Adrenal gland (tissue), 9 donors: ENCODE measurements at regions not wholly inside any gene's neighbourhood (a gene's known extent, or its start where the extent isn't known, plus 50 kb on each side); places are given as distances from the start of the nearest gene placed in this dataset.

Experiments
- DNase-seq, 7 donors: peaks; one replicate each; pipeline ENCODE4 v3.0.0-alpha.2; 2019 to 2020
- H3K27ac ChIP-seq, 5 donors: fragments of 200-600 bp; sonication (generic) in 4 of 5; 1 replicate in 3 of 5; 2 replicates in 2 of 5; pipeline versions ENCODE4 v1.5.1 to v1.8.0; 2016 to 2020; ENCODE audit warnings: mild to moderate bottlenecking in 1 of 5
- H3K27me3 ChIP-seq: fragments of 200-600 bp; 2 replicates; pipeline ENCODE4 v1.8.0; 2021
- H3K36me3 ChIP-seq, 2 donors: fragments of 200-600 bp; replicated peaks in 1 of 2; 1 replicate in 1 of 2; 2 replicates in 1 of 2; pipeline versions ENCODE4 v1.5.1 to v1.8.0; 2018 to 2022
- H3K4me1 ChIP-seq, 2 donors: fragments of 200-600 bp; replicated peaks in 1 of 2; 1 replicate in 1 of 2; 2 replicates in 1 of 2; pipeline versions ENCODE4 v1.5.1 to v1.8.0; 2018 to 2021
- H3K4me3 ChIP-seq, 4 donors: fragments of 200-600 bp; sonication (generic) in 3 of 4; one replicate each; pipeline ENCODE4 v1.5.1; 2016 to 2018
- H3K9me3 ChIP-seq, 3 donors: fragments of 200-600 bp; sonication (generic) in 1 of 3; replicated peaks in 1 of 3; 1 replicate in 2 of 3; 2 replicates in 1 of 3; pipeline versions ENCODE4 v1.5.1 to v1.8.0; 2016 to 2021
- POLR2A ChIP-seq, 2 donors: fragments of 450-650 bp; IDR thresholded peaks; one replicate each; pipeline ENCODE4 v1.6.1; 2017; ENCODE audit warnings: antibody characterized with exemption in 2 of 2, mild to moderate bottlenecking in 2 of 2, moderate library complexity in 1 of 2
- WGBS, 4 donors: extraction: QIAGEN DNeasy Blood & Tissue Kit in 2 of 4; methylation state at CpG; one replicate each; pipeline versions ENCODE4 v1.1.5 to v1.1.7; 2013 to 2017; 5-methylcytosine and 5-hydroxymethylcytosine counted together
- intact Hi-C, 2 donors: fragments of 100-400 bp; cut with DNase I; formaldehyde crosslinking; loops; one replicate each; pipeline versions ENCODE4 v1.14.1 to v1.15.0; 2022 to 2023
- TF ChIP-seq, protein P1 (sequence below), 6 experiments: fragments of 450-650 bp in 4 of 6; fragments of 200-600 bp in 2 of 6; sonication (generic) in 1 of 6; IDR thresholded peaks; 1 replicate in 5 of 6; 2 replicates in 1 of 6; pipeline versions ENCODE4 v1.5.1 to v1.8.0; 2016 to 2021; ENCODE audit warnings: antibody characterized with exemption in 6 of 6, mild to moderate bottlenecking in 2 of 6, moderate library complexity in 1 of 6
- donor health status: healthy with polysubstance abuse.
- donor health status: Bipolar disorder and iron deficiency.
- donor health status: DM: yes; HTN: yes; CAD: no.
- donor health status: DM: no; HTN: no; CAD: no.
- donor health status: DM: no; HTN: no; CAD: no.

DNA sequence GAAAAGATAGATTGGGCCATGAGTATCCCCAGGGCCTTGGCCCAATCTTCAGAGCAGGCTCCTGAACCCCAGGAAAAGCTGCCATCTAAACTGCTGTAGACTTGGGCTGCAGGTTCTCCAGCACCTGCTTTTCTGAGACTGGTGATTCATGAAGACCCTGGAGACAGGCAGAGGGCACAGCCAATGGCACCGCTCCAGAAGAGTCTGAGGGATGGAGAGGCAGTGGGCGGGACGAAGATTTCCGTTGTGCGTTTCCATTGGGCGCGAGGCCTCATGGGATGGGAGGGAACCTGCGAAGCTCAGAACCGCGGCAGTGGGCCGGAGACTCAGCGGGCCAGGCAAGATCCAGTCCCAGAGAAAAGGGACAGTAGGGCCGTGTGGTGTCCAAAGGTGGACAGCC is 375.1 kb downstream of the IPO8 start:
- TF ChIP-seq POLR2A (IDR thresholded peaks at IDR 0.05), result no peak
- TF ChIP-seq, protein P1, sequence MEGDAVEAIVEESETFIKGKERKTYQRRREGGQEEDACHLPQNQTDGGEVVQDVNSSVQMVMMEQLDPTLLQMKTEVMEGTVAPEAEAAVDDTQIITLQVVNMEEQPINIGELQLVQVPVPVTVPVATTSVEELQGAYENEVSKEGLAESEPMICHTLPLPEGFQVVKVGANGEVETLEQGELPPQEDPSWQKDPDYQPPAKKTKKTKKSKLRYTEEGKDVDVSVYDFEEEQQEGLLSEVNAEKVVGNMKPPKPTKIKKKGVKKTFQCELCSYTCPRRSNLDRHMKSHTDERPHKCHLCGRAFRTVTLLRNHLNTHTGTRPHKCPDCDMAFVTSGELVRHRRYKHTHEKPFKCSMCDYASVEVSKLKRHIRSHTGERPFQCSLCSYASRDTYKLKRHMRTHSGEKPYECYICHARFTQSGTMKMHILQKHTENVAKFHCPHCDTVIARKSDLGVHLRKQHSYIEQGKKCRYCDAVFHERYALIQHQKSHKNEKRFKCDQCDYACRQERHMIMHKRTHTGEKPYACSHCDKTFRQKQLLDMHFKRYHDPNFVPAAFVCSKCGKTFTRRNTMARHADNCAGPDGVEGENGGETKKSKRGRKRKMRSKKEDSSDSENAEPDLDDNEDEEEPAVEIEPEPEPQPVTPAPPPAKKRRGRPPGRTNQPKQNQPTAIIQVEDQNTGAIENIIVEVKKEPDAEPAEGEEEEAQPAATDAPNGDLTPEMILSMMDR (IDR thresholded peaks at IDR 0.05), result no peak

DNA sequence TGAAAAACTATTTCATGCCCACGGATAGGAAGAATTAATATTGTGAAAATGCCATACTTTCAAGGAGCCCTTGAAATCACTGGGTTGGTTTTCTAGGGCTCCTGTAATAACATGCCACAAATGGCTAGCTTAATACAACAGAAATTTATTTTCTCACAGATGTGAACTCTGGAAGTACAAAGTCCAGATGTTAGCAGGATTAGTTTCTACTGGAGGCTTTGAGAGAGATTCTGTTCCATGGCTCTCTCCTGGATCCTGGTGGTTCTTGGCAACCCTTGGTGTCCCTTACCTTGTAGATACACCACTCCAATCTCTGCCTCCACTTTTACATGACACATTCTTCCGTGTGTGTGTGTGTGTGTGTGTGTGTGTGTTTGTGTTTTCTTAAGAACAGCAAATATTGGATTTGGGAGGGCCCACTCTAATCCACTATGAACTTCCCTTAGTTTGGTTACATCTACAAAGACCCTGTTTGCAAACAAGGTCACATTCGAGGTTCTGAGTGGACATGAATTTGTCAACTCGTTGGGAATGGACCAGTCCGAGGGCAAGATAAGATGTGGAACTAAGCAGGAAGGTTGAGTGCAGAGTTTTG is 381.1 kb downstream of the IPO8 start:
- intact Hi-C loops, result no loop called here
- Histone ChIP-seq H3K9me3 (peaks cover 0 to 4% (median 0%) of the 10 kb centered on the region in 3 donors), H3K4me3 (no peak overlapping the region), H3K27ac (no peak overlapping the region), H3K36me3 (no peaks in the 10 kb centered on the region), H3K27me3 (no peaks in the 10 kb centered on the region), H3K4me1 (no peaks in the 10 kb centered on the region)
- 50 to 62% (median 56%) methylated on average over 5 of the region's 5 CpGs for WGBS, 4 donors
- TF ChIP-seq, protein P1 (IDR thresholded peaks at IDR 0.05), result no peak
- TF ChIP-seq POLR2A (IDR thresholded peaks at IDR 0.05), result no peak
- DNase-seq, result no peak

More for the DNA sequence above, 375.1 kb downstream of the IPO8 start:
- Histone ChIP-seq H3K36me3 (no peaks in the 10 kb centered on the region), H3K4me1 (no peaks in the 10 kb centered on the region), H3K27me3 (no peaks in the 10 kb centered on the region), H3K27ac (no peak overlapping the region), H3K4me3 (no peak overlapping the region), H3K9me3 (no peaks in the 10 kb centered on the region)
- WGBS, 4 donors, result 93 to 96% (median 94%) methylated on average over 13 of the region's 13 CpGs
- intact Hi-C loops, result no loop called here
- no peak for DNase-seq

DNA sequence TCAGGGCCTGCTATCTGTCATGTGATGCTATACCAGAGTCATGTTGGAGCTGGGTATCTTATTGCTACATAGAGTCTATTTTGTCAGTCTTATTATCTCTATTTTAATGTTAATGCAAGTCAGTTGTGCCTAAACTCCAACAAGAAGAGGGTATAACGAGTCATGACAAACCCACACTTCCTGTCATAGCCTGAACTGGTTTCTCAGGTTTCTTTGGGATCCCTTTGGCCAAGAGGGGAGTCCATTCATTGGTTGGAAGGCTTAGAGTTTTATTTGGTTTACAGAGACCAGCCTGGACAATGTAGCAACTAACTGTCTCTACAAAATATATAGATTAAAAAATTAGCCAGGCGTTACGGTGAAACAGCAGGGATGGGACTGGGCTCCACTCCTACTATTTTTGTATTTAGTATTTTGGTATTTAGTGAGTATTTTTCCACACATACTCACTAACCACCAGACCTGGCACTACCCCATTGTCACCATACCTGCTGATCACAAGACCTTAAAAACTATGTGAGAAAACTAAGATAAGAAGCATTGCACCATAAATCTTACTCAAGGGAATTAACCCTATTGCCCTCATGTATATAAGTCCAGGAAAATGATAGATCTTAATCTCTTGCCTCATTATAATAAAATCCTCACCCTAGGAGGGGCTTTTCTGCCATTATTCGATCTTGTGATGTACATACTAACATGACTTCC is 387.5 kb downstream of the IPO8 start:
- Histone ChIP-seq H3K9me3 (peaks cover 0 to 4% (median 0%) of the 10 kb centered on the region in 3 donors), H3K36me3 (no peaks in the 10 kb centered on the region), H3K4me3 (no peak overlapping the region), H3K27me3 (no peaks in the 10 kb centered on the region), H3K4me1 (no peaks in the 10 kb centered on the region), H3K27ac (no peak overlapping the region)
- 70 to 89% (median 81%) methylated on average over 4 of the region's 4 CpGs for WGBS, 4 donors
- intact Hi-C loops, result no loop called here
- TF ChIP-seq, protein P1 (IDR thresholded peaks at IDR 0.05), result no peak
- no peak for TF ChIP-seq POLR2A (IDR thresholded peaks at IDR 0.05)
- no peak for DNase-seq

DNA sequence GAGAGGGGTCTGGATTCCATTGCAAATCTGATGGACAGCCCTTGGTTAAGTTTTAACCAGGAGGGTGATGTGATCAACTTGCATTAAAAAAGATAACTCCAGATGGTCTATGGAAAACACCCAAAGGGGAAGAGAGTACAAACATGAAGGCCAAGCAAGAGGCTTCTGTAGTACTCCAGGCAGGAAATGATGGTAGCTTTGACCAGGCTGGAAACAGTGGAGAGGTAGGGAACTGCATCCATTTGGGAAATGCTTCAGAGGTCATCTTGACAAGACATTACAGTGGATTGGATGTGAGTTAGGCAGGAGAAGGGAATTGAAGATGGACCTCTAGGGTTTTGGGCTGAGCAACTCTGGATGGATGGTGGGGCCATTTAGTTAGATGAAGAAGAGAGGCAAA is 391.1 kb downstream of the IPO8 start:
- Histone ChIP-seq H3K4me3 (no peak overlapping the region), H3K27ac (no peak overlapping the region), H3K4me1 (no peaks in the 10 kb centered on the region), H3K36me3 (no peaks in the 10 kb centered on the region), H3K9me3 (no peaks in the 10 kb centered on the region), H3K27me3 (no peaks in the 10 kb centered on the region)
- no peak for DNase-seq
- TF ChIP-seq, protein P1 (IDR thresholded peaks at IDR 0.05), result no peak
- no peak for TF ChIP-seq POLR2A (IDR thresholded peaks at IDR 0.05)
- intact Hi-C loops, result no loop called here
